WTC11 (cell line): ENCODE measurements at regions not wholly inside any gene's neighbourhood (a gene's known extent, or its start where the extent isn't known, plus 50 kb on each side); places are given as distances from the start of the nearest gene placed in this dataset.

Experiments used
- AFF4 ChIP-seq: sonication (generic); formaldehyde crosslinking; IDR thresholded peaks from 2 replicates; pipeline ENCODE4 v1.8.1; 2023; ENCODE audit warnings: mild to moderate bottlenecking, missing genetic modification reagents, borderline replicate concordance
- ATF2 ChIP-seq: sonication (generic); formaldehyde crosslinking; IDR thresholded peaks from 2 replicates; pipeline ENCODE4 v1.8.1; 2022; ENCODE audit warnings: low read depth, missing genetic modification reagents, borderline replicate concordance
- CBFB ChIP-seq: sonication (generic); formaldehyde crosslinking; IDR thresholded peaks from 2 replicates; pipeline ENCODE4 v1.8.1; 2022; ENCODE audit warnings: mild to moderate bottlenecking, low read depth, missing genetic modification reagents
- CTCF ChIP-seq: fragments of 200-600 bp; IDR thresholded peaks from 2 replicates; pipeline ENCODE4 v1.8.0; 2022; ENCODE audit warnings: antibody characterized with exemption
- E2F1 ChIP-seq: sonication (generic); formaldehyde crosslinking; IDR thresholded peaks from 2 replicates; pipeline ENCODE4 v1.8.0; 2022; ENCODE audit warnings: mild to moderate bottlenecking, missing genetic modification reagents
- FOXP1 ChIP-seq: sonication (generic); formaldehyde crosslinking; IDR thresholded peaks from 2 replicates; pipeline ENCODE4 v1.8.0; 2022; ENCODE audit warnings: missing genetic modification reagents, mild to moderate bottlenecking, moderate library complexity, borderline replicate concordance
- NR1H2 ChIP-seq: sonication (generic); formaldehyde crosslinking; IDR thresholded peaks from 2 replicates; pipeline ENCODE4 v1.9.0; 2021; ENCODE audit warnings: mild to moderate bottlenecking, moderate library complexity, missing genetic modification reagents
- ZMAT4 ChIP-seq: fragments of 250-450 bp; sonication (Bioruptor Pico); IDR thresholded peaks from 2 replicates; pipeline ENCODE4 v1.9.0; 2021; ENCODE audit warnings: mild to moderate bottlenecking
- ZNF263 ChIP-seq: sonication (generic); formaldehyde crosslinking; IDR thresholded peaks from 2 replicates; pipeline ENCODE4 v1.8.1; 2022; ENCODE audit warnings: low read depth, mild to moderate bottlenecking, moderate library complexity, missing genetic modification reagents

- TF ChIP-seq CTCF (no peak), FOXP1 (CRISPR knock-in tag) (no peak), ZNF263 (0 out of 2 replicates have a peak, but pooled peaks have one; percentile 35), E2F1 (no peak), ATF2 (no peak), AFF4 (CRISPR knock-in tag) (no peak), NR1H2 (CRISPR knock-in tag) (no peak), ZMAT4 (CRISPR knock-in tag) (no peak), CBFB (CRISPR knock-in tag) (no peak)
Measured at GRCh38 chr10:3408603-3409365, 236.2 kb upstream of the PITRM1 start.
